ENCODE measurements at regions not wholly inside any gene's neighbourhood (a gene's known extent, or its start where the extent isn't known, plus 50 kb on each side); places are given as distances from the start of the nearest gene placed in this dataset.
"Not testable (repeated sequence)": the region's sequence is repeated elsewhere in the genome, so short reads cannot be mapped to it uniquely, and the experiment has no call there.

- DNase-seq, result not testable (repeated sequence)
Observed at GRCh38 chr4:97437998-97438705, 705.1 kb downstream of the STPG2 start.

GRCh38 chr4:97453186-97453585 is 690.1 kb downstream of the STPG2 start:
- DNase-seq, result no peak

GRCh38 chr4:97457253-97457652 is 686.0 kb downstream of the STPG2 start:
- no peak for DNase-seq

- DNase-seq, result no peak
Observed at GRCh38 chr4:97468272-97468671, 675.0 kb downstream of the STPG2 start.

DNA sequence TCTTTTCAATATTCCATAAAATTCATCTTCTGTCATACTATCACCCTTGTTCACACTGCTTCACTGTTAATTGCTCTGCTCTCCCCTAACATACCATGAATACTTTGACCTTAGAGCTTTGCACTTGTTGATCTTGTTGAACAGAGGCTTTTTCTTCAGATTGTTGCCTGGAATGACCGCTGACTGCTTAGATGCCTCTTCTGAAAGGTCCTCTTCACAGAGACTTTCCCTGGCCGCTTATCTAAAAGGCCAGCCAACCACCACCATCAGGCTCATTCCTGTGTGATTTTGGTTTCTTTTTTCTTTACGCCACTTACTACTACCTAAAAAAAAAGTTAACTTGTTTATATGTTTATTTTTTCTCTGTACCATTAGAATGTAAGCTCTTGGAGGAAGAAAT is 667.7 kb downstream of the STPG2 start:
- DNase-seq, result no peak

GRCh38 chr4:97477974-97478373 is 665.3 kb downstream of the STPG2 start:
- no peak for DNase-seq

GRCh38 chr4:97479388-97479787 is 663.9 kb downstream of the STPG2 start:
- DNase-seq, result no peak

DNA sequence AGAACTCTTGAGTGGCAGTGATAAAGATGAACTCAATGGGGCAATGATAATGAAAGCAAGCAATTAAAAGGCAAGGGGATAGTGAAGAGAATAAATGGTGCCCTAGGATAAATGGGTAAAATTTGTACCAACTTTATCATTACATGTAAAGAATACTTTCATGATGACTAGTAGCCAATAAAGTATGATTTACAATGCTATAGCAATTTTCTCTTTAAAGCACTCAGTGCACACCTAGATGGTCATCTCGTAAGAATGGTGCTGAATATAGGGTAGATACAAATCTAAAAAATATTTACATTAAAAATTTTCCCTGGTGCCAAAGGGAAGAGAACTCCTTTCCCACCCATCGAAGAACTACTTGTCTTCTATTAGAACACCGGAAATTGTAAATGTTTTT is 651.4 kb downstream of the STPG2 start:
- DNase-seq, result no peak

- DNase-seq, result no peak
Observed at GRCh38 chr4:97493815-97494518, 649.3 kb downstream of the STPG2 start.

DNA sequence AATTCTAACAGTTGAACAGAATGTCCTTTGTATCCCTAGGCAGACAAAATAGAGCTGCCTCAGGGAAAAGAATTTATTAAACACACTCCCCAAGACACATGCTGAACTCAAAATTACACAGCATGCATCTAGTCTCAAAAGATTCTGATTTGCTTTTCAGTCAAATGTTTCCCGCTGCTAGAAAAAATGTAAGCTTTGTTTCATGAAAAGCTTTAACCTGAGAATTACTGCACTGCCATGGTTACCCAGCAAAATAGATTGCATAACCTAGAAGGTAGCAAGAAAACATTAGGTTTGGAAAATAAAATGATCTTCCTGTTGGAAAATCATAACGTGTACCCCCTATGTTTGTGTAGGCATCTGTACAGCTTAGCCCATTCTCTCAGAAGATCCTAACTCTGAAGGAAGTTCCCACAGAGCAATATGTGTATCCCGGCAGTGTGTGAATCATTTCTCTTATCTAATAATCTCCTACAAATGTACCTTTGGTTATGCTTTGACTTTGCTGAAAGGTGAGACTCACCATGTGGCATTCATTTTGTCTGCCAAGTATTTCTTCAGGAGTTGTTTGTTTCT is 646.9 kb downstream of the STPG2 start:
- no peak for DNase-seq

DNA sequence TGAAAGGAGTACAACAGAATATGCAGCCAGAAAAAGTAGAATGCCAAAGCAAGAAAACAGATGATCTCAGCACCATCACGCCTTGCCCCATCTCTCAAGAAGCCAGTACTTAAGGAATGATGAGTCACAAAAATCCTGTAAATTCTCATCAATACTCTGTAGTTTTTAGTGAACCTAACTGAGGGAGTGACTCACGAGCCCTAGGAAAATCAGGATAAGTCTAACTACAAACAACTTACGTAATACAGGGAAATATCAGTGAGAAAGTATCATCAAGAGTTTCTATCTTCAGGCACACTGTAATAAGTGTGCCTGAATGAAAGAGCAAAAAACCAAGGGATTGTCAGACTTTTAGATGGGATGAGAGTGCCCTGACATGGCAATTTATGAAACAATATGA is 644.4 kb downstream of the STPG2 start:
- no peak for DNase-seq

DNA sequence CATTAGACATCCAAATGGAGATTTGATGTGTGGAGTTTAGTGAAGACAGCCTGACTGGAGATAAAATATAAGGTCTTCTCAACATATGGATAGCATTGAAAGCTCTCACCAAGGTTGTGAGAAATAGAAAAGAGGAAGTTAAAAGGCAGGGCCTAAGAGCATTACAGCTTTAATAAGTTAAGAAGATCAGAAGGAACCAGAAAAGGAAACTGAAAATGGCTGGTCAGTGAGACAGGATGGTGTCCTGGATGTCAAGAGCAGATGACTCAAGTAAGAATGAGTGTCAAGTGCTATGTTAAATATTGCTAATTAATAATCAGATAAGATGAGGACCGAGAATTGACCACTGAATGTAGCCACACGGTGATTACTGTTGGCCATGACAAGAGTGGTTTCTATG is 642.9 kb downstream of the STPG2 start:
- no peak for DNase-seq

GRCh38 chr4:97504713-97505112 is 638.6 kb downstream of the STPG2 start:
- no peak for DNase-seq

- DNase-seq, result no peak
Observed at GRCh38 chr4:97507587-97508245, 635.6 kb downstream of the STPG2 start.

Data from right hindlimb (tissue), 1 donor.